Gastrocnemius medialis (tissue), 4 donors: ENCODE measurements at regions not wholly inside any gene's neighbourhood (a gene's known extent, or its start where the extent isn't known, plus 50 kb on each side); places are given as distances from the start of the nearest gene placed in this dataset.

ENCODE experiments used
- POLR2A ChIP-seq, 2 donors: fragments of 450-650 bp; IDR thresholded peaks; one replicate each; pipeline ENCODE4 v1.6.1; 2017; ENCODE audit warnings: antibody characterized with exemption in 2 of 2, mild to moderate bottlenecking in 2 of 2, moderate library complexity in 2 of 2
- TF ChIP-seq, protein P1 (sequence below), 5 experiments: fragments of 450-650 bp in 3 of 5; fragments of 200-600 bp in 2 of 5; sonication (generic) in 2 of 5; IDR thresholded peaks in 4 of 5; conservative IDR thresholded peaks in 1 of 5; 1 replicate in 4 of 5; 2 replicates in 1 of 5; pipeline ENCODE4 v1.5.1; 2016 to 2019; ENCODE audit warnings: antibody characterized with exemption in 5 of 5, mild to moderate bottlenecking in 3 of 5, moderate library complexity in 3 of 5

DNA sequence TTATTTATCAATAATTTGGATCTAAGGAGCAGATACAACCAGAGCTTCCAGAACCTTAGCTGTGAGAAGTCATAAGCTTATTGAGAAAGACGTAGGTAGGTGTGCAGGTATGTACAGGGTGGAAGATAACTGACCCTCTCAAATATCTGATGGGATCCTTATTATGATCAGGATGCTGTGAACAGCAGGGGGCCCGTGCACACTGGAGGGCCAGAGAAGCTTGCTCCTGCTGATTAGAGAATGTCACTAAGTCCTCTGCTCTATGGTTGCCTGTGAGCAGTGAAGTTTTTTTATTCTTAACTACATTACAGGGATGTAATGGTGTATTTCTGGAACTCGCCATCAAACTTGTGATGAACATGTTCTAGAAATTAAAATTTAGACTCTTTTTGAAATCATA, 108.9 kb upstream of the POU5F2 start:
- TF ChIP-seq, protein P1, sequence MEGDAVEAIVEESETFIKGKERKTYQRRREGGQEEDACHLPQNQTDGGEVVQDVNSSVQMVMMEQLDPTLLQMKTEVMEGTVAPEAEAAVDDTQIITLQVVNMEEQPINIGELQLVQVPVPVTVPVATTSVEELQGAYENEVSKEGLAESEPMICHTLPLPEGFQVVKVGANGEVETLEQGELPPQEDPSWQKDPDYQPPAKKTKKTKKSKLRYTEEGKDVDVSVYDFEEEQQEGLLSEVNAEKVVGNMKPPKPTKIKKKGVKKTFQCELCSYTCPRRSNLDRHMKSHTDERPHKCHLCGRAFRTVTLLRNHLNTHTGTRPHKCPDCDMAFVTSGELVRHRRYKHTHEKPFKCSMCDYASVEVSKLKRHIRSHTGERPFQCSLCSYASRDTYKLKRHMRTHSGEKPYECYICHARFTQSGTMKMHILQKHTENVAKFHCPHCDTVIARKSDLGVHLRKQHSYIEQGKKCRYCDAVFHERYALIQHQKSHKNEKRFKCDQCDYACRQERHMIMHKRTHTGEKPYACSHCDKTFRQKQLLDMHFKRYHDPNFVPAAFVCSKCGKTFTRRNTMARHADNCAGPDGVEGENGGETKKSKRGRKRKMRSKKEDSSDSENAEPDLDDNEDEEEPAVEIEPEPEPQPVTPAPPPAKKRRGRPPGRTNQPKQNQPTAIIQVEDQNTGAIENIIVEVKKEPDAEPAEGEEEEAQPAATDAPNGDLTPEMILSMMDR (IDR thresholded peaks at IDR 0.05 in 4 of 5, conservative IDR thresholded peaks at IDR 0.05 in 1 of 5), result no peak
- no peak for TF ChIP-seq POLR2A (IDR thresholded peaks at IDR 0.05)
